ENCODE measurements at regions not wholly inside any gene's neighbourhood (a gene's known extent, or its start where the extent isn't known, plus 50 kb on each side); places are given as distances from the start of the nearest gene placed in this dataset.

DNA sequence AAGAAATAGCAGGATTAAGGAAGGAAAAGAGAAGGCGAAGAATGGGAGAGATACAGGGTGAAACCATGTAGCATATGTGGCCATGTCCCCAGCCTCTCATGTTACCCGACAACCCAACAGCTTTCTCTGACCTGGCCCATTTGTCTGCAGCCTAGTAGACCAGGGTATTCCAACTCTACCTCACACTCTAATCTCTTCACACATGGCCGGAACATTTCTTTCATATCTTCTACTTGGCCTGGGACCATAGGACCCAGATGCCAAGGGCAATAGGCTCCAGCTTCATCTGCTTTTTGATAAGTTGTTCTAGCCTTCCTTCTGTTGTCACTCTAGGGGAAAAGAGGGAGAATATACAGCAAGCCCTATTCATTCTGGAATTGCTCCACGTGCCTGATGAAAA is 95.0 kb upstream of the DPT start (continued):
- TF ChIP-seq, protein P1, sequence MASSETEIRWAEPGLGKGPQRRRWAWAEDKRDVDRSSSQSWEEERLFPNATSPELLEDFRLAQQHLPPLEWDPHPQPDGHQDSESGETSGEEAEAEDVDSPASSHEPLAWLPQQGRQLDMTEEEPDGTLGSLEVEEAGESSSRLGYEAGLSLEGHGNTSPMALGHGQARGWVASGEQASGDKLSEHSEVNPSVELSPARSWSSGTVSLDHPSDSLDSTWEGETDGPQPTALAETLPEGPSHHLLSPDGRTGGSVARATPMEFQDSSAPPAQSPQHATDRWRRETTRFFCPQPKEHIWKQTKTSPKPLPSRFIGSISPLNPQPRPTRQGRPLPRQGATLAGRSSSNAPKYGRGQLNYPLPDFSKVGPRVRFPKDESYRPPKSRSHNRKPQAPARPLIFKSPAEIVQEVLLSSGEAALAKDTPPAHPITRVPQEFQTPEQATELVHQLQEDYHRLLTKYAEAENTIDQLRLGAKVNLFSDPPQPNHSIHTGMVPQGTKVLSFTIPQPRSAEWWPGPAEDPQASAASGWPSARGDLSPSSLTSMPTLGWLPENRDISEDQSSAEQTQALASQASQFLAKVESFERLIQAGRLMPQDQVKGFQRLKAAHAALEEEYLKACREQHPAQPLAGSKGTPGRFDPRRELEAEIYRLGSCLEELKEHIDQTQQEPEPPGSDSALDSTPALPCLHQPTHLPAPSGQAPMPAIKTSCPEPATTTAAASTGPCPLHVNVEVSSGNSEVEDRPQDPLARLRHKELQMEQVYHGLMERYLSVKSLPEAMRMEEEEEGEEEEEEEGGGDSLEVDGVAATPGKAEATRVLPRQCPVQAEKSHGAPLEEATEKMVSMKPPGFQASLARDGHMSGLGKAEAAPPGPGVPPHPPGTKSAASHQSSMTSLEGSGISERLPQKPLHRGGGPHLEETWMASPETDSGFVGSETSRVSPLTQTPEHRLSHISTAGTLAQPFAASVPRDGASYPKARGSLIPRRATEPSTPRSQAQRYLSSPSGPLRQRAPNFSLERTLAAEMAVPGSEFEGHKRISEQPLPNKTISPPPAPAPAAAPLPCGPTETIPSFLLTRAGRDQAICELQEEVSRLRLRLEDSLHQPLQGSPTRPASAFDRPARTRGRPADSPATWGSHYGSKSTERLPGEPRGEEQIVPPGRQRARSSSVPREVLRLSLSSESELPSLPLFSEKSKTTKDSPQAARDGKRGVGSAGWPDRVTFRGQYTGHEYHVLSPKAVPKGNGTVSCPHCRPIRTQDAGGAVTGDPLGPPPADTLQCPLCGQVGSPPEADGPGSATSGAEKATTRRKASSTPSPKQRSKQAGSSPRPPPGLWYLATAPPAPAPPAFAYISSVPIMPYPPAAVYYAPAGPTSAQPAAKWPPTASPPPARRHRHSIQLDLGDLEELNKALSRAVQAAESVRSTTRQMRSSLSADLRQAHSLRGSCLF (CRISPR knock-in tag; IDR thresholded peaks at IDR 0.05; ENCODE audit: borderline replicate concordance), result no peak

DNA sequence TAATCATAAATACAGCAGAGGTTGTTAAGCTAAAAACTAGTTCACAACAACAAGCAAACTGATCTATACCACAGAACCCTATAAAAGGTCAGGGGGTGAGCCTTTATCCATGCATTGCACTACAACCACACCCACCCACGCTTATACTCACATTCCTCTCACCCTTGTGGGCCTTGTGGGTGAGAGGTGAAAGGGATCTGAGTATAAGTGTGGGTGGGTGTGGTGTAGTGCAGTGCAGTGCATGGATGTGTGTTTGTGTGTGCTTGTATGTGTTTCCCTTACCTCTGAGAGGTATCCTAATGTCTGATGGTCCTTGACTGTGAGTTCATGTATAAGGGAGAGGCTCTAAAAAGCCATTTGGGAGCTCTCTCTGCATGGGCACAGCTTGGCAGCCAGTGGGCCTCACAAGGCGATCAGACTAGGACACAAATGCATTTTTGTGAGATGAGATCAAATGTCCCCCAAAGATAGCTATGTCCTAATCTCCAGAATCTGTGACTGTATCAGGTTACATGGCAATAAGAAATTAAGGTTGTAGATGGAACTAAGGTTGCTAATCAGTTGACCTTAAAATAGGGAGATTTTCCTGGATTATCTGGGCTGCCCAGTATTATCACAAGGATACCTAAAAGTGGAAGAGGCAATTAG is 95.5 kb upstream of the DPT start:
- ChIA-PET POLR2A (no interaction called here), CTCF (ENCODE audit: low intra/inter-chr PET ratio, low total read pairs) (no interaction called here)
- intact Hi-C loops (cut with micrococcal nuclease; ENCODE audit: unreplicated experiment) (no loop called here), in situ Hi-C loops (cut with HindIII; ENCODE audit: extremely low pct_ligation_motif_present, low pct_unique_long_range_greater_than_20kb) (no loop called here)
- ATAC-seq (no peak), FAIRE-seq (no peak), DNase-seq (ENCODE audit: low spot score) (no peak)
- Histone ChIP-seq H3K9ac (ENCODE audit: insufficient read depth, low read depth, low read length) (no peak overlapping the region), H4K20me1 (ENCODE audit: insufficient read depth, low read length) (no peaks in the 10 kb centered on the region), H3K79me2 (ENCODE audit: insufficient read depth, low read length) (no peaks in the 10 kb centered on the region), H3K4me3 (replicated peaks in 1 of 3; ENCODE audit: insufficient read depth in 1 of 3, low read depth in 2 of 3, low read length in 3 of 3) (no peak overlapping the region), H3K27me3 (ENCODE audit: control insufficient read depth in 1 of 2, insufficient read depth in 2 of 2, low read length in 2 of 2) (no peaks in the 10 kb centered on the region), H3K9me3 (ENCODE audit: low read length) (no peaks in the 10 kb centered on the region), H3K4me2 (ENCODE audit: low read depth, low read length) (no peak overlapping the region), H2AFZ (ENCODE audit: low read length) (no peak overlapping the region), H3K27ac (ENCODE audit: extremely low read length, insufficient read depth, low read length) (no peak overlapping the region), H3K4me1 (ENCODE audit: insufficient read depth, low read length) (peaks cover 1% of the 10 kb centered on the region), H3K36me3 (replicated peaks in 1 of 2; ENCODE audit: control insufficient read depth in 1 of 2, insufficient read depth in 2 of 2, low read length in 2 of 2) (no peaks in the 10 kb centered on the region)
- WGBS (ENCODE audit: low lambda C conversion rate), result 71% methylated on average over 2 of the region's 2 CpGs
- TF ChIP-seq MBD4 (IDR thresholded peaks at IDR 0.05; ENCODE audit: borderline replicate concordance, low read length), result no peak
- no peak for TF ChIP-seq ZKSCAN5 (CRISPR knock-in tag; IDR thresholded peaks at IDR 0.05)
- no peak for TF ChIP-seq ZMYM3 (CRISPR knock-in tag; IDR thresholded peaks at IDR 0.05)
- TF ChIP-seq PITX1 (CRISPR knock-in tag; IDR thresholded peaks at IDR 0.05), result no peak
- no peak for TF ChIP-seq RBM22 (optimal IDR thresholded peaks at IDR 0.05; ENCODE audit: low read length)
- no peak for TF ChIP-seq ZNF572 (CRISPR knock-in tag; IDR thresholded peaks at IDR 0.05)
- no peak for TF ChIP-seq KLF12 (CRISPR knock-in tag; IDR thresholded peaks at IDR 0.05; ENCODE audit: borderline replicate concordance)
- no TSS peak for BruUV-seq (replicated peaks)
